CD4-positive, alpha-beta T cell treated with Interleukin-17A for 4 hours (primary cell): ENCODE measurements at regions not wholly inside any gene's neighbourhood (a gene's known extent, or its start where the extent isn't known, plus 50 kb on each side); places are given as distances from the start of the nearest gene placed in this dataset.
"Not testable (repeated sequence)": the region's sequence is repeated elsewhere in the genome, so short reads cannot be mapped to it uniquely, and the experiment has no call there.

Experiments
- DNase-seq: peaks from one replicate; pipeline ENCODE4 v3.0.0-alpha.2; 2020; ENCODE audit warnings: mixed read lengths

DNA sequence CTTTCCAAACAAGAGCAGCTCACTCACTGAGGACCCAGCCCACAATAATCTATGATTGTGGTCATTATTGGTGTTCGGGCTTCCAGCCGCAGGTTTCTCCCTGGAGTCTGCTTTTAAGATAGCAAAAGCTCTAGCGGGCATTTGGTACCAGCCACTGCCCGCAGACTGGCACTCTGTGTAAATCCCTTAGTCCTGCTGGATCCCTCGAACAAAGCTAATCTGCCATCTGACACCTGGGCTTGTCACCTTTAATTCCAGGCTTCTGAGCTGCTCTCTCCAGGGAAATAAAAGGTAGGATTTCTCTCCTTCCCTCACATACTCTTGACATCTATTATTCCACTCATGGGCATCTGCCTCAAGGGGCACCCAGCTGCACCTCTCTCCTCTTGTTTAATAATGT lies 158.7 kb downstream of the PDCD6IP start:
- no peak for DNase-seq

DNA sequence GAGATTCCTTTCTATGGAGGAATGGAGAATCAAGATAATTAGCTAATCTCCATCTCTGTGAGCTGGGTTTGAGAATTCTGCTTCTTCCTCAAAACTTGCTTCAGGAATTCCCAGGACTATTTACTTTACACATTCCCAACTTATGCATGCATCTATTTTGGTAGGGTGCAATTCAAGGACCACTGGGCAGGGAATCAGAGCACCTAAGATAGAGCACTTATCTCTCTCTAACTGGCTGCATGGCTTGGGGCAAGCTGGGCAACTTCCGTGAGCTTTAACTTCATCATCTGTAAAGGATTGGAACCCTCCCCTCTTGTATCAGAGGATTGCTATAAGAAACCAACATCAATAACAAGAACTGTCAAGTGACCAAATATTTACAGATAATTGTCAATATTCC lies 160.2 kb downstream of the PDCD6IP start:
- DNase-seq: no peak

- no peak for DNase-seq
These were observed 164.0 kb downstream of the PDCD6IP start for GRCh38 chr3:33962396-33962795.

DNA sequence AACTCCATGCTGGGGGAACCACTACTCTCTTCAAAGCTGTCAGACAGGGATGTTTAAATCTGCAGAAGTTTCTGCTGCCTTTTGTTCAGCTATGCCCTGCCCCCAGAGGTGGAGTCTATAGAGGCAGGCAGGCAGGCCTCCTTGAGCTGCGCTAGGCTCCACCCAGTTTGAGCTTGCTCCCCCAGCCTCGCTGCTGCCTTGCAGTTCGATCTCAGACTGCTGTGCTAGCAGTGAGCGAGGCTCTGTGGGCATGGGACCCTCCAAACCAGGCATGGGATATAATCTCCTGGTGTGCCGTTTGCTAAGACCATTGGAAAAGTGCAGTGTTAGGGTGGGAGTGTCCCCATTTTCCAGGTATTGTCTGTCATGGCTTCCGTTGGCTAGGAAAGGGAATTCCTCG lies 171.8 kb downstream of the PDCD6IP start:
- not testable (repeated sequence) for DNase-seq

DNA sequence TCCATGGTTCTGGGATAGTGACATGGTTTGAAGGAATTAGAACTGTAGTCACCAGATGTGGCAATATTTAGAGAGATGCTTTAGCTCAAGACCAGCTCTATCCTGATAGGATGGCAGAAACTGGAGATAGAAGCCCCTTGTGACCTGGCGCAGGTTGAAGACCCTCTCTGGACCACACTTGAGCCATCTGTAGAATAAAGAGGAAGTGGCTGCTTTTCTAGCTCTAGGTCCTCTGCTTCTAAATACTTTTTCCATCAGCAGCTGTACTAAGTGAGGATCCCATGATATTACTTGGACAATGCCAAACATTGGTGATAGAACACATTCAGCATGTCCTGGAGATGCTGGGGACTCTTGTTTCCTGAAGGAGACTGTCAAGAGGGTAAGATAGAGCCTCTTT lies 172.6 kb downstream of the PDCD6IP start:
- no peak for DNase-seq

GRCh38 chr3:33975463-33975862 lies 177.0 kb downstream of the PDCD6IP start:
- no peak for DNase-seq

GRCh38 chr3:33977227-33977626 lies 178.8 kb downstream of the PDCD6IP start:
- DNase-seq: no peak

GRCh38 chr3:33980252-33980651 lies 181.8 kb downstream of the PDCD6IP start:
- no peak for DNase-seq

DNA sequence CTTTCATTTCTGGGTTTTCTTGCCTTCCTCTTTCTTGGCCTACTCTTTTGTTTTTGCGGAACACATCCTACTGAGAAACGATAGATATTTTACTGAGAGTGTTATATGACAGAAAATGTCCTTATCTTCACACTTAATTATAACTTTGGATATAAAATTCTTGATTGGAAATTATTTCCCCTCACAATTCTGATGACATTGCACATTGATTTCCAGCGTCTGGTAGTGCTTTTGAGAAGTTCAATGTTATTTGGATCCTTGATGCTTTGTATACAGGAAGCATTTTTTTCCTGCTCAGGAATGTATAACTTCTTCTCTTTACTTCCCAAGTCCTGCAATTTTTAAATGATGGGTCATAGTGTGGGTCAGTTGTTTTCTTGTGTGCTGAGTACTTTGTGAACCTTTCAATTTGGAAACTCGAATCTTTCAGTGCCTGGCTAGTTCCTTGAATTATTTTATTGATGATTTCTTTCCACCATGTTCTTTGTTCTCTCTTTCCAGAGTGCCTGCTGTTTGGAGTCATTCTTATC lies 183.9 kb downstream of the PDCD6IP start:
- DNase-seq: no peak

GRCh38 chr3:33982949-33983348 lies 184.5 kb downstream of the PDCD6IP start:
- DNase-seq: not testable (repeated sequence)

DNA sequence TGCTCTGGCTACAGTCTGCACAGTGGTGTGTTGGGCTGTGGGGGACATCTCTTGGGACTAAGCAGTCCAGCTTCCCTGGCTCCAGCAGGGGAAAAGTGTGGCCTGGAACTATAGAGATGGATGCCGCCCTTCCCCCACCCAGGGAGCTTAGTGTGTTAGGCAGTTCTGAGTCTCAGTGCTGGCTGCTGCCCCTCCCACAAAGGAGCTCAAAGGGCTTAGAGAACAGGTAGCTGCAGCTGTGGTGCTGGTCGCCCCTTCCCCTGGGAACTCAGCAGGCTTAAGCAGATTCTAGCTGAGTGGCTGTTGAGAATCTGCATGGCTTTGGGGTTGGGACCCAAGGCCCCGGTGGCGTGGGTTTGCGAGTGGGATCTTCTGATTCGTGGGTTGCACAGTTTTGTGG lies 190.8 kb downstream of the PDCD6IP start:
- DNase-seq: no peak

GRCh38 chr3:33991673-33992072 lies 193.2 kb downstream of the PDCD6IP start:
- no peak for DNase-seq

DNA sequence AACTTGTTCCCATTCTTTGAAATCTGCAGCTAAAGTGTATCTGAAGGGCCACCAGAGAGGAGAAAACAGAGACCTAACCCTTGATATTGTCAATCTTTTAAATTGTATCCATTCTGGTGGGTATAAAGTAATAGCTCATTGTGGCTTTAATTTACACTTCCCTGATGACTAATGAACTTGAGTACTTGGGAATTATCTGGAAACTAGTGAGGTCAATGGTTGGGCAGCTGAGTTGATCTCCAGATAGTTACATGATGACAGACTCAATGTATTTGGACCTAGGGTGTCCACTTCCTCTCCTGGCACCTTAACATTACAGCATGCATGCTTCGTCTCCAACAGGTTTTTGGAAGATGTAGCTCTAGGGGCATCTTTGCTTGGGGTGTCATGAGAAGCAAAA lies 195.2 kb downstream of the PDCD6IP start:
- DNase-seq: no peak

DNA sequence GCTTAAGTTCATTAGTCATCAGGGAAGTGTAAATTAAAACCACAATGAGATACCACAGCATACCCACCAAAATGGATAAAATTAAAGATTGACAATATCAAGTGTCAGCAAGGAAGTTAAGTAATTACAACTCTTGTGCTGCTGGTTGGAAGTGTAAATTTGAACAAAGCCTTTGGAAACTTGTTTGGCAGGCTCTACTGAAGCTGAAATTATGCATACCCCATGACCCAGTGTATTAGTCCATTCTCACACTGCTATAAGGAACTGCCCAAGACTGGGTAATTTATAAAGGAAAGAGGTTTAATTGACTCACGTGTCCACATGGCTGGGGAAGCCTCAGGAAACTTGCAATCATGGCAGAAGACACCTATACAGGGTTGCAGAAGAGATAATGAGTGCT lies 196.1 kb downstream of the PDCD6IP start:
- no peak for DNase-seq

GRCh38 chr3:34000301-34000700 lies 201.9 kb downstream of the PDCD6IP start:
- no peak for DNase-seq

DNA sequence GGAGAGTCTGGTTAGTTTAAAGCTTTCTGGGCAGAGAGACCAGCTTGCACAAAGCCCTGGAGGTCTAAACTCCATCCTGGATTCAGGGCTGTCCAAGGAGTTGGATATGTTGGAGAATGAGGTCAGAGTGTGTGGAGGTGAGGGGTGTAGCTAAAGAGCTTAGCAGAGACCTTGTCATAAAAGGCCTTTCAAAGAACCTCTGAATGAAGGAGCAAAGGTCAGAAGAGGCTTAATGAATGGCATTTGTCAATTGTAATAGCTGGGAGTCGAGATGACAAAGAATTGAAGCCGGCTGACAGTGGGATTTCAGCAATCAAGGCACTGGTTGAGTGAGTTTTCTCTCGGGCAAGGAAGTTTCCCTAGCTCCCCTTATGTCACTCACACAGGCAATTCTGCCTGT lies 202.6 kb downstream of the PDCD6IP start:
- no peak for DNase-seq

DNA sequence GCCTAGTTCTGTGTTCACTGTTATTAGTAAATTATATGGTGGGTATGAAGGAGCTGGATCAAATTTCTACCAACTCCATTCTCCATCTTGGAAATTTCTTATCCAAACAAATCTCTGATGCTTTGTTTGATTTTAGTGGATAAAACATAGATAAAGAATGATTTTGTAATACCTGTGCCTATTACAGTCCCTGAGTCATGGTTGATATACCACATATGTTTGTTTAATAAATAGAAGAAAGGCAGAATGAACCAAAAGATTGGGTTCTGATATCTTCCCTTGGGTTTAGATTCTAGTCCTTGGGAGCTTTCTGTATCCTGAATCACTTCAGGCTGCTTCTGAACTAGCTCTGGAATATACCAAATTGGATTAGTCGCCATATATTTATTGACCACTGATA lies 203.6 kb downstream of the PDCD6IP start:
- DNase-seq: no peak

- no peak for DNase-seq
These were observed 204.2 kb downstream of the PDCD6IP start for GRCh38 chr3:34002569-34003100.

- DNase-seq: no peak
These were observed 207.5 kb downstream of the PDCD6IP start for GRCh38 chr3:34005886-34006285.

DNA sequence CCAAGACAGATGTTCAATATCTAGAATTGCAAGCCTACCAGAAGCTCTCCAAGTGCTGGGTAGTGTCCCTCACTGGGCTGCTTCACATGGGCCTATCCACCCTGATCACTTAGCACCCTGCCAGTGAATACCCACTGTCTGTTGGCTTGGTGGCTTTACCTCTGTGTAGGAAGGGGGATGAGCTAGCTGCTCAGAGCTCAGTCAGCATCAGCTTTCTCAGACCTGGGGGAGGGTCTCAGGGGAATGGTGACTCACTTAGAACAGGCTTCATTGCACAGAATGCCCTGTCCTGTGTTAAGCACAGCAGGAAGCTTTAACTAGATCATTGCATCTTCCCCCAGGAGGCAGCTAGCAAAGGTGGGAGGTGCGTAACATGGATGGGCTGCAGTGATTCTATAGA lies 209.8 kb downstream of the PDCD6IP start:
- no peak for DNase-seq

GRCh38 chr3:34008836-34009809 lies 210.7 kb downstream of the PDCD6IP start:
- no peak for DNase-seq

- no peak for DNase-seq
These were observed 213.0 kb downstream of the PDCD6IP start for GRCh38 chr3:34011171-34012101.

GRCh38 chr3:34012102-34012461 lies 213.7 kb downstream of the PDCD6IP start:
- DNase-seq: no peak
